ENCODE measurements at regions not wholly inside any gene's neighbourhood (a gene's known extent, or its start where the extent isn't known, plus 50 kb on each side); places are given as distances from the start of the nearest gene placed in this dataset.

GRCh38 chr9:126033956-126034355 is 286.8 kb downstream of the PBX3 start:
- Histone ChIP-seq H3K9me3 (ENCODE audit: control insufficient read depth, low read depth, low read length) (no peaks in the 10 kb centered on the region), H4K20me1 (ENCODE audit: control insufficient read depth, extremely low read depth, insufficient read depth, low read length) (no peaks in the 10 kb centered on the region), H2AFZ (ENCODE audit: control insufficient read depth, low read length) (no peak overlapping the region), H3K9ac (ENCODE audit: control insufficient read depth, extremely low read depth, insufficient read depth, low read length) (no peak overlapping the region), H3K4me1 (ENCODE audit: control insufficient read depth, extremely low read depth, insufficient read depth, low read length) (no peaks in the 10 kb centered on the region), H3K9me1 (ENCODE audit: control insufficient read depth, extremely low read depth, insufficient read depth, low read length) (no peaks in the 10 kb centered on the region), H3K4me2 (ENCODE audit: control insufficient read depth, extremely low read depth, insufficient read depth, low read depth, low read length) (no peak overlapping the region), H3K27me3 (ENCODE audit: control insufficient read depth, extremely low read depth, insufficient read depth, low read length) (peaks cover 8% of the 10 kb centered on the region), H3K27ac (ENCODE audit: control insufficient read depth, insufficient read depth, low read length) (no peak overlapping the region), H3K36me3 (ENCODE audit: control insufficient read depth in 2 of 2, extremely low read depth in 1 of 2, insufficient read depth in 2 of 2, low read length in 2 of 2) (no peaks in the 10 kb centered on the region), H3K79me2 (ENCODE audit: control insufficient read depth, insufficient read depth, low read length) (no peaks in the 10 kb centered on the region), H3K4me3 (ENCODE audit: control insufficient read depth in 2 of 3, extremely low read depth in 1 of 3, insufficient read depth in 2 of 3, low read depth in 1 of 3, low read length in 3 of 3) (no peak overlapping the region)
- no peak for FAIRE-seq
- dilution Hi-C loops (cut with MboI; ENCODE audit: extremely low pct_ligation_motif_present, low sequenced_read_pairs), result no loop called here
- TF ChIP-seq EZH2 (IDR thresholded peaks at IDR 0.05; ENCODE audit: low read length) (no peak), CTCF (optimal IDR thresholded peaks at IDR 0.05 in 1 of 3, IDR thresholded peaks at IDR 0.05 in 1 of 3, conservative IDR thresholded peaks at IDR 0.05 in 1 of 3; ENCODE audit: extremely low read depth in 1 of 3, insufficient read depth in 2 of 3, low read length in 3 of 3) (no peak)
- DNase-seq (ENCODE audit: low read depth, low spot score), result no peak

- dilution Hi-C loops (cut with MboI; ENCODE audit: extremely low pct_ligation_motif_present, low sequenced_read_pairs), result no loop called here
- FAIRE-seq (no peak), DNase-seq (ENCODE audit: low read depth, low spot score) (no peak)
- Histone ChIP-seq H3K9ac (ENCODE audit: control insufficient read depth, extremely low read depth, insufficient read depth, low read length) (no peak overlapping the region), H3K27me3 (ENCODE audit: control insufficient read depth, extremely low read depth, insufficient read depth, low read length) (peaks cover 5% of the 10 kb centered on the region), H3K4me3 (ENCODE audit: control insufficient read depth in 2 of 3, extremely low read depth in 1 of 3, insufficient read depth in 2 of 3, low read depth in 1 of 3, low read length in 3 of 3) (no peak overlapping the region), H3K79me2 (ENCODE audit: control insufficient read depth, insufficient read depth, low read length) (no peaks in the 10 kb centered on the region), H3K27ac (ENCODE audit: control insufficient read depth, insufficient read depth, low read length) (no peak overlapping the region), H3K9me1 (ENCODE audit: control insufficient read depth, extremely low read depth, insufficient read depth, low read length) (no peaks in the 10 kb centered on the region), H4K20me1 (ENCODE audit: control insufficient read depth, extremely low read depth, insufficient read depth, low read length) (no peaks in the 10 kb centered on the region), H3K9me3 (ENCODE audit: control insufficient read depth, low read depth, low read length) (no peaks in the 10 kb centered on the region), H3K4me1 (ENCODE audit: control insufficient read depth, extremely low read depth, insufficient read depth, low read length) (no peaks in the 10 kb centered on the region), H2AFZ (ENCODE audit: control insufficient read depth, low read length) (no peak overlapping the region), H3K36me3 (ENCODE audit: control insufficient read depth in 2 of 2, extremely low read depth in 1 of 2, insufficient read depth in 2 of 2, low read length in 2 of 2) (no peaks in the 10 kb centered on the region), H3K4me2 (ENCODE audit: control insufficient read depth, extremely low read depth, insufficient read depth, low read depth, low read length) (no peak overlapping the region)
- TF ChIP-seq EZH2 (IDR thresholded peaks at IDR 0.05; ENCODE audit: low read length) (no peak), CTCF (optimal IDR thresholded peaks at IDR 0.05 in 1 of 3, IDR thresholded peaks at IDR 0.05 in 1 of 3, conservative IDR thresholded peaks at IDR 0.05 in 1 of 3; ENCODE audit: extremely low read depth in 1 of 3, insufficient read depth in 2 of 3, low read length in 3 of 3) (no peak)
Observed at GRCh38 chr9:126036881-126037291, 289.7 kb downstream of the PBX3 start.
